IMR-90 (cell line): ENCODE measurements at regions not wholly inside any gene's neighbourhood (a gene's known extent, or its start where the extent isn't known, plus 50 kb on each side); places are given as distances from the start of the nearest gene placed in this dataset.
A peak's percentile ranks its signal among the peaks of the same experiment; 100 is the strongest.

Source experiments
- ATAC-seq: fragments of 200-7000 bp; cut with Tn5 transposase; 2 replicates; pipeline ENCODE4 v1.9.1; 2020; ENCODE audit warnings: low read depth, mild to moderate bottlenecking, moderate library complexity
- BruUV-seq: library from RNA; stranded (reverse); fragments of 400-500 nt; replicated peaks from 2 replicates; lab custom pipeline; 2021; lab: Mats Ljungman, UMichigan
- CTCF ChIA-PET: fragments of 300-600 bp; formaldehyde crosslinking; extraction: SDS; loops from one replicate; lab custom pipeline; 2021; ENCODE audit warnings: antibody characterized with exemption; lab: Yijun Ruan, JAX
- POLR2A ChIA-PET: fragments of 300-600 bp; sonication (Branson Sonifier 250); formaldehyde crosslinking; loops from one replicate; lab custom pipeline; 2022; ENCODE audit warnings: antibody characterized with exemption; ENCODE audit not compliant: unreplicated experiment; lab: Charles Lee
- DNase-seq: peaks from one replicate; pipeline ENCODE4 v3.0.0; 2013
- H2AFZ ChIP-seq: replicated peaks from 2 replicates; pipeline ENCODE3; 2013; ENCODE audit warnings: low read length, mild to moderate bottlenecking; ENCODE audit not compliant: poor library complexity
- H2AK5ac ChIP-seq: 2 replicates; pipeline ENCODE4 v1.6.1; 2013; ENCODE audit warnings: low read depth, low read length, inconsistent platforms
- H2AK9ac ChIP-seq: replicated peaks from 2 replicates; pipeline ENCODE3; 2013; ENCODE audit warnings: mild to moderate bottlenecking, low read depth, low read length, moderate library complexity; ENCODE audit not compliant: poor library complexity
- H2BK120ac ChIP-seq: 2 replicates; pipeline ENCODE4 v1.6.1; 2013; ENCODE audit warnings: low read depth, low read length, inconsistent platforms
- H2BK15ac ChIP-seq: 3 replicates; pipeline ENCODE4 v1.6.1; 2013; ENCODE audit warnings: low read depth, low read length, inconsistent platforms
- H2BK20ac ChIP-seq: 2 replicates; pipeline ENCODE4 v1.6.1; 2013; ENCODE audit warnings: low read depth, mild to moderate bottlenecking, inconsistent platforms, low read length, moderate library complexity
- H2BK5ac ChIP-seq: 2 replicates; pipeline ENCODE4 v1.6.1; 2013; ENCODE audit warnings: mild to moderate bottlenecking, low read depth, low read length, inconsistent platforms; ENCODE audit not compliant: poor library complexity, severe bottlenecking
- H3K14ac ChIP-seq: replicated peaks from 2 replicates; pipeline ENCODE4 v1.6.1; 2013; ENCODE audit warnings: low read depth, low read length, inconsistent platforms
- H3K18ac ChIP-seq: 2 replicates; pipeline ENCODE4 v1.6.1; 2013; ENCODE audit warnings: low read depth, low read length, control low read depth
- H3K23ac ChIP-seq: 2 replicates; pipeline ENCODE4 v1.6.1; 2013; ENCODE audit warnings: low read depth, low read length, inconsistent platforms
- H3K27ac ChIP-seq: 2 replicates; pipeline ENCODE4 v1.5.1; 2013; ENCODE audit warnings: mild to moderate bottlenecking, control low read depth, low read length; ENCODE audit not compliant: insufficient read depth
- H3K27me3 ChIP-seq: 2 replicates; pipeline ENCODE4 v1.6.1; 2013; ENCODE audit warnings: low read length; ENCODE audit not compliant: control insufficient read depth, insufficient read depth
- H3K36me3 ChIP-seq: 2 replicates; pipeline ENCODE4 v1.6.1; 2013; ENCODE audit warnings: low read length, mixed read lengths; ENCODE audit not compliant: control insufficient read depth, insufficient read depth
- H3K4ac ChIP-seq: 2 replicates; pipeline ENCODE4 v1.6.1; 2013; ENCODE audit warnings: low read depth, low read length, inconsistent platforms
- H3K4me1 ChIP-seq: 2 replicates; pipeline ENCODE4 v1.6.1; 2013; ENCODE audit warnings: low read length, mixed read lengths; ENCODE audit not compliant: control insufficient read depth, insufficient read depth
- H3K4me2 ChIP-seq: 2 replicates; pipeline ENCODE4 v1.6.1; 2013; ENCODE audit warnings: low read depth, mild to moderate bottlenecking, control low read depth, low read length, moderate library complexity
- H3K4me3 ChIP-seq: 2 replicates; pipeline ENCODE4 v1.5.1; 2013; ENCODE audit warnings: low read depth, mild to moderate bottlenecking, control low read depth, low read length, moderate library complexity; ENCODE audit not compliant: insufficient read depth
- H3K56ac ChIP-seq: 2 replicates; pipeline ENCODE4 v1.6.1; 2013; ENCODE audit warnings: low read length, inconsistent platforms; ENCODE audit not compliant: insufficient read depth; ENCODE audit errors: extremely low read depth
- H3K79me1 ChIP-seq, 2 experiments: 2 replicates each; pipeline ENCODE4 v1.6.1; 2013; ENCODE audit warnings: low read length in 2 of 2, inconsistent platforms in 1 of 2, low read depth in 1 of 2
- H3K9ac ChIP-seq: 2 replicates; pipeline ENCODE4 v1.6.1; 2013; ENCODE audit warnings: low read depth, low read length, control low read depth
- H3K9me1 ChIP-seq: 2 replicates; pipeline ENCODE4 v1.6.1; 2013; ENCODE audit warnings: low read length, inconsistent platforms; ENCODE audit not compliant: insufficient read depth
- H3K9me3 ChIP-seq: 2 replicates; pipeline ENCODE4 v1.6.1; 2013; ENCODE audit warnings: low read length; ENCODE audit not compliant: control insufficient read depth, insufficient read depth
- H4K20me1 ChIP-seq: 2 replicates; pipeline ENCODE4 v1.6.1; 2013; ENCODE audit warnings: low read length, inconsistent platforms; ENCODE audit not compliant: insufficient read depth
- H4K5ac ChIP-seq: 2 replicates; pipeline ENCODE4 v1.6.1; 2013; ENCODE audit warnings: mild to moderate bottlenecking, low read depth, low read length, control low read depth
- H4K8ac ChIP-seq, 2 experiments: 2 replicates each; pipeline ENCODE4 v1.6.1; 2013; ENCODE audit warnings: low read depth in 2 of 2, low read length in 2 of 2, control low read depth in 1 of 2, inconsistent platforms in 1 of 2
- H4K91ac ChIP-seq: 2 replicates; pipeline ENCODE4 v1.6.1; 2013; ENCODE audit warnings: low read depth, low read length, inconsistent platforms; ENCODE audit not compliant: insufficient read depth
- BHLHE40 ChIP-seq: fragments of 150-350 bp; IDR thresholded peaks from 2 replicates; pipeline ENCODE4 v1.6.1; 2016; ENCODE audit warnings: mild to moderate bottlenecking, low read depth, low read length
- CHD1 ChIP-seq: IDR thresholded peaks from 2 replicates; pipeline ENCODE4 v1.6.1; 2012; ENCODE audit warnings: low read depth, low read length, improper control_type of control experiment
- CTCF ChIP-seq: conservative IDR thresholded peaks from 2 replicates; pipeline ENCODE4 v1.5.1; 2012; ENCODE audit warnings: mild to moderate bottlenecking, low read depth, low read length, improper control_type of control experiment
- FOS ChIP-seq: fragments of 150-350 bp; IDR thresholded peaks from 2 replicates; pipeline ENCODE4 v1.6.1; 2016; ENCODE audit warnings: low read depth, low read length
- MAFK ChIP-seq: IDR thresholded peaks from 2 replicates; pipeline ENCODE4 v1.6.1; 2012; ENCODE audit warnings: low read depth, low read length, improper control_type of control experiment
- MAZ ChIP-seq: IDR thresholded peaks from 2 replicates; pipeline ENCODE4 v1.6.1; 2012; ENCODE audit warnings: low read depth, mild to moderate bottlenecking, low read length, improper control_type of control experiment, moderate library complexity, borderline replicate concordance
- NFE2L2 ChIP-seq: fragments of 150-350 bp; IDR thresholded peaks from 2 replicates; pipeline ENCODE4 v1.6.1; 2016; ENCODE audit warnings: low read depth, mild to moderate bottlenecking, low read length
- POLR2A ChIP-seq: IDR thresholded peaks from 2 replicates; pipeline ENCODE4 v1.6.1; 2012; ENCODE audit warnings: mild to moderate bottlenecking, low read depth, low read length
- RAD21 ChIP-seq: IDR thresholded peaks from 2 replicates; pipeline ENCODE4 v1.6.1; 2012; ENCODE audit warnings: low read length, improper control_type of control experiment
- RCOR1 ChIP-seq: IDR thresholded peaks from 2 replicates; pipeline ENCODE4 v1.6.1; 2012; ENCODE audit warnings: mild to moderate bottlenecking, low read length, improper control_type of control experiment; ENCODE audit not compliant: insufficient replicate concordance
- RFX5 ChIP-seq: IDR thresholded peaks from 2 replicates; pipeline ENCODE4 v1.8.0; 2012; ENCODE audit warnings: low read depth, mild to moderate bottlenecking, low read length, moderate library complexity
- SMC3 ChIP-seq: fragments of 150-350 bp; IDR thresholded peaks from 2 replicates; pipeline ENCODE4 v1.6.1; 2016; ENCODE audit warnings: low read depth, mild to moderate bottlenecking, antibody characterized with exemption, low read length, moderate library complexity
- WGBS, 2 experiments: methylation state at CpG; one replicate each; pipeline versions ENCODE4 v1.1.5 to v1.1.7; 2013; ENCODE audit warnings: missing lambda C conversion rate in 2 of 2; ENCODE audit not compliant: insufficient read length in 1 of 2; ENCODE audit errors: extremely low coverage in 2 of 2; 5-methylcytosine and 5-hydroxymethylcytosine counted together
- dilution Hi-C: fragments of 300-500 bp; cut with HindIII; formaldehyde crosslinking; loops from one replicate; pipeline ENCODE4 v1.14.3; 2018; ENCODE audit warnings: low sequenced_read_pairs; ENCODE audit not compliant: unreplicated experiment
- in situ Hi-C: fragments of 300-500 bp; cut with MboI; formaldehyde crosslinking; loops from 3 replicates; pipeline ENCODE4 v1.14.3; 2019; ENCODE audit warnings: low sequenced_read_pairs, inconsistent platforms, mixed read lengths
- intact Hi-C: fragments of 100-400 bp; cut with micrococcal nuclease; formaldehyde crosslinking; loops from 2 replicates; pipeline ENCODE4 v1.10.0; 2022
- TF ChIP-seq, protein P1 (sequence below): fragments of 150-350 bp; IDR thresholded peaks from 2 replicates; pipeline ENCODE4 v1.6.1; 2017; ENCODE audit warnings: mild to moderate bottlenecking, antibody characterized with exemption, low read length, low read depth
- TF ChIP-seq, protein P2 (sequence below): fragments of 150-350 bp; IDR thresholded peaks from 2 replicates; pipeline ENCODE4 v1.6.1; 2016; ENCODE audit warnings: low read depth, mild to moderate bottlenecking, low read length, moderate library complexity, borderline replicate concordance

DNA sequence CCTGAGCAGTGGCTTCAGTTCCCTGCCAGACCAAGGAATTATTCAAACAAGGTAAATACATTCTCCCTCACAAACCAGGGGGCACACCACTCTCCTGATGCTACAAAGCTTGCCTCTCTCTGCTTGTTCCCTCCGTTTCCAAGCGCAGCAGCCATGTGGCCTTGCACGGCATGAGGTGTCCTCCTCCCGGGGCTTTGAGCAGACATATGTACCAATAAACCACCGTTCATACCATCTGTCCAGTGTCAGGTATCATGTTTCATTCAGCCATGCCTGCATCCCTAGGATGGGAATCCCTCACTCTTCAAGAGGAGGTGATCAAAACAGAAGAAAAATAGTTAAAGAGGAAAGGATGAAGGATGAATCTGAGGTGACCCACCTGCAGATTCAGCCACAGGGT lies 282.7 kb downstream of the ENC1 start:
- Histone ChIP-seq H4K20me1 (no peaks in the 10 kb centered on the region), H3K79me1 (no peaks in the 10 kb centered on the region), H3K14ac (no peak overlapping the region), H3K23ac (no peak overlapping the region), H3K4me1 (no peaks in the 10 kb centered on the region), H4K91ac (no peak overlapping the region), H3K27ac (no peak overlapping the region), H3K4ac (no peak overlapping the region), H3K56ac (no peak overlapping the region), H2AK9ac (no peak overlapping the region), H4K8ac (no peak overlapping the region), H3K4me3 (no peak overlapping the region), H4K5ac (no peak overlapping the region), H3K4me2 (no peak overlapping the region), H3K18ac (no peak overlapping the region), H3K9me3 (no peaks in the 10 kb centered on the region), H3K9me1 (no peaks in the 10 kb centered on the region), H2BK20ac (no peak overlapping the region), H2BK5ac (no peak overlapping the region), H3K9ac (no peak overlapping the region), H3K27me3 (peaks cover 22% of the 10 kb centered on the region), H2BK120ac (no peak overlapping the region), H2BK15ac (no peak overlapping the region), H2AFZ (peak overlapping the region; percentile 34), H2AK5ac (no peak overlapping the region), H3K36me3 (no peaks in the 10 kb centered on the region)
- no CpG with 5 or more reads among the region's 5 CpGs for WGBS, 2 experiments
- BruUV-seq, result no TSS peak
- ChIA-PET POLR2A (no interaction called here), CTCF (no interaction called here)
- in situ Hi-C loops, result no loop called here
- intact Hi-C loops, result no loop called here
- TF ChIP-seq, protein P1, sequence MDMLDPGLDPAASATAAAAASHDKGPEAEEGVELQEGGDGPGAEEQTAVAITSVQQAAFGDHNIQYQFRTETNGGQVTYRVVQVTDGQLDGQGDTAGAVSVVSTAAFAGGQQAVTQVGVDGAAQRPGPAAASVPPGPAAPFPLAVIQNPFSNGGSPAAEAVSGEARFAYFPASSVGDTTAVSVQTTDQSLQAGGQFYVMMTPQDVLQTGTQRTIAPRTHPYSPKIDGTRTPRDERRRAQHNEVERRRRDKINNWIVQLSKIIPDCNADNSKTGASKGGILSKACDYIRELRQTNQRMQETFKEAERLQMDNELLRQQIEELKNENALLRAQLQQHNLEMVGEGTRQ, result no peak
- TF ChIP-seq, protein P2, sequence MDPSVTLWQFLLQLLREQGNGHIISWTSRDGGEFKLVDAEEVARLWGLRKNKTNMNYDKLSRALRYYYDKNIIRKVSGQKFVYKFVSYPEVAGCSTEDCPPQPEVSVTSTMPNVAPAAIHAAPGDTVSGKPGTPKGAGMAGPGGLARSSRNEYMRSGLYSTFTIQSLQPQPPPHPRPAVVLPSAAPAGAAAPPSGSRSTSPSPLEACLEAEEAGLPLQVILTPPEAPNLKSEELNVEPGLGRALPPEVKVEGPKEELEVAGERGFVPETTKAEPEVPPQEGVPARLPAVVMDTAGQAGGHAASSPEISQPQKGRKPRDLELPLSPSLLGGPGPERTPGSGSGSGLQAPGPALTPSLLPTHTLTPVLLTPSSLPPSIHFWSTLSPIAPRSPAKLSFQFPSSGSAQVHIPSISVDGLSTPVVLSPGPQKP, result no peak
- TF ChIP-seq RFX5 (no peak), CHD1 (no peak), SMC3 (no peak), NFE2L2 (no peak), CTCF (no peak), BHLHE40 (no peak), RAD21 (no peak), RCOR1 (no peak), MAFK (no peak), FOS (no peak), POLR2A (no peak), MAZ (no peak)
- DNase-seq, result peak; percentile 19
- dilution Hi-C loops, result no loop called here
- ATAC-seq, result no peak
